ENCODE measurements at regions not wholly inside any gene's neighbourhood (a gene's known extent, or its start where the extent isn't known, plus 50 kb on each side); places are given as distances from the start of the nearest gene placed in this dataset.
"Not testable (repeated sequence)": the region's sequence is repeated elsewhere in the genome, so short reads cannot be mapped to it uniquely, and the experiment has no call there.

GRCh38 chr6:81026041-81026553 is 726.4 kb downstream of the TENT5A start:
- Histone ChIP-seq H3K27ac (ENCODE audit: low read depth in 2 of 2, low read length in 2 of 2) (no peak overlapping the region), H3K4me3 (ENCODE audit: low read length in 3 of 3) (no peak overlapping the region), H3K9ac (ENCODE audit: low read length in 3 of 3) (no peak overlapping the region), H3K36me3 (ENCODE audit: control insufficient read depth in 2 of 3, insufficient read depth in 3 of 3, low read length in 3 of 3) (no peaks in the 10 kb centered on the region), H3K9me3 (ENCODE audit: control insufficient read depth in 2 of 3, insufficient read depth in 1 of 3, low read length in 3 of 3) (no peaks in the 10 kb centered on the region), H3K27me3 (ENCODE audit: control insufficient read depth, insufficient read depth, low read length) (no peaks in the 10 kb centered on the region), H3K4me1 (ENCODE audit: control insufficient read depth in 2 of 3, insufficient read depth in 2 of 3, low read depth in 1 of 3, low read length in 3 of 3) (no peaks in the 10 kb centered on the region)
- intact Hi-C loops (cut with DNase I), result no loop called here
- no peak for FAIRE-seq
- DNase-seq, result no peak
- TF ChIP-seq CTCF (IDR thresholded peaks at IDR 0.05; ENCODE audit: borderline replicate concordance, extremely low read depth, insufficient read depth), result no peak

GRCh38 chr6:81023709-81024108 is 728.8 kb downstream of the TENT5A start:
- H3K4me3 ChIP-seq (ENCODE audit: low read length in 3 of 3), result no peak overlapping the region

GRCh38 chr6:81023007-81023582 is 729.4 kb downstream of the TENT5A start:
- FAIRE-seq (no peak), DNase-seq (no peak)

More at GRCh38 chr6:81023709-81024108, 728.8 kb downstream of the TENT5A start:
- intact Hi-C loops (cut with DNase I), result no loop called here
- Histone ChIP-seq H3K27me3 (ENCODE audit: control insufficient read depth, insufficient read depth, low read length) (no peaks in the 10 kb centered on the region), H3K9me3 (ENCODE audit: control insufficient read depth in 2 of 3, insufficient read depth in 1 of 3, low read length in 3 of 3) (no peaks in the 10 kb centered on the region), H3K27ac (ENCODE audit: low read depth in 2 of 2, low read length in 2 of 2) (no peak overlapping the region), H3K4me1 (ENCODE audit: control insufficient read depth in 2 of 3, insufficient read depth in 2 of 3, low read depth in 1 of 3, low read length in 3 of 3) (no peaks in the 10 kb centered on the region), H3K9ac (ENCODE audit: low read length in 3 of 3) (no peak overlapping the region), H3K36me3 (ENCODE audit: control insufficient read depth in 2 of 3, insufficient read depth in 3 of 3, low read length in 3 of 3) (no peaks in the 10 kb centered on the region)
- FAIRE-seq (no peak), DNase-seq (no peak)
- TF ChIP-seq CTCF (IDR thresholded peaks at IDR 0.05; ENCODE audit: borderline replicate concordance, extremely low read depth, insufficient read depth), result no peak

GRCh38 chr6:81017586-81017985 is 734.9 kb downstream of the TENT5A start:
- FAIRE-seq; H3K9me3 ChIP-seq (ENCODE audit: control insufficient read depth in 2 of 3, insufficient read depth in 1 of 3, low read length in 3 of 3); H3K4me1 ChIP-seq (ENCODE audit: control insufficient read depth in 2 of 3, insufficient read depth in 2 of 3, low read depth in 1 of 3, low read length in 3 of 3); H3K27me3 ChIP-seq (ENCODE audit: control insufficient read depth, insufficient read depth, low read length); H3K36me3 ChIP-seq (ENCODE audit: control insufficient read depth in 2 of 3, insufficient read depth in 3 of 3, low read length in 3 of 3); H3K9ac ChIP-seq (ENCODE audit: low read length in 3 of 3); H3K4me3 ChIP-seq (ENCODE audit: low read length in 3 of 3); intact Hi-C loops (cut with DNase I); H3K27ac ChIP-seq (ENCODE audit: low read depth in 2 of 2, low read length in 2 of 2): not testable (repeated sequence)
- peak in 1 of 5 donors; percentile 41 for DNase-seq

More at GRCh38 chr6:81023007-81023582, 729.4 kb downstream of the TENT5A start:
- H3K9ac ChIP-seq (ENCODE audit: low read length in 3 of 3), result no peak overlapping the region
- H3K27me3 ChIP-seq (ENCODE audit: control insufficient read depth, insufficient read depth, low read length), result no peaks in the 10 kb centered on the region
- no peak overlapping the region for H3K27ac ChIP-seq (ENCODE audit: low read depth in 2 of 2, low read length in 2 of 2)
- no peak for TF ChIP-seq CTCF (IDR thresholded peaks at IDR 0.05; ENCODE audit: borderline replicate concordance, extremely low read depth, insufficient read depth)
- H3K9me3 ChIP-seq (ENCODE audit: control insufficient read depth in 2 of 3, insufficient read depth in 1 of 3, low read length in 3 of 3), result no peaks in the 10 kb centered on the region
- intact Hi-C loops (cut with DNase I), result no loop called here
- no peaks in the 10 kb centered on the region for H3K4me1 ChIP-seq (ENCODE audit: control insufficient read depth in 2 of 3, insufficient read depth in 2 of 3, low read depth in 1 of 3, low read length in 3 of 3)
- H3K36me3 ChIP-seq (ENCODE audit: control insufficient read depth in 2 of 3, insufficient read depth in 3 of 3, low read length in 3 of 3), result no peaks in the 10 kb centered on the region
- no peak overlapping the region for H3K4me3 ChIP-seq (ENCODE audit: low read length in 3 of 3)

Data from kidney (tissue), 13 donors.